HepG2 (cell line): ENCODE measurements at regions not wholly inside any gene's neighbourhood (a gene's known extent, or its start where the extent isn't known, plus 50 kb on each side); places are given as distances from the start of the nearest gene placed in this dataset.

Experiments
- ATAC-seq: fragments of 200-7000 bp; cut with Tn5 transposase; 3 replicates; pipeline ENCODE4 v1.9.1; 2020; ENCODE audit warnings: mild to moderate bottlenecking, moderate library complexity
- BruUV-seq: library from RNA; stranded (reverse); fragments of 400-500 nt; replicated peaks from 2 replicates; lab custom pipeline; 2021; lab: Mats Ljungman, UMichigan
- CTCF ChIA-PET: fragments of 300-600 bp; formaldehyde crosslinking; extraction: SDS; loops from one replicate; lab custom pipeline; 2021; ENCODE audit warnings: low total read pairs, inconsistent platforms, low intra/inter-chr PET ratio; lab: Yijun Ruan, JAX
- POLR2A ChIA-PET: fragments of 350-600 bp; sonication (Branson Sonifier 250); formaldehyde crosslinking; loops from one replicate; lab custom pipeline; 2020; ENCODE audit warnings: antibody characterized with exemption, inconsistent platforms; lab: Yijun Ruan, JAX
- DNase-seq: peaks from one replicate; pipeline ENCODE4 v3.0.0-alpha.2; 2015; ENCODE audit warnings: low spot score
- FAIRE-seq: peaks from 3 replicates; lab custom pipeline; 2011; peaks lifted over from hg19 to GRCh38; lab: Jason Lieb, UNC
- H2AFZ ChIP-seq: one replicate; pipeline ENCODE4 v1.6.1; 2011; ENCODE audit warnings: low read length, inconsistent platforms
- H3K27ac ChIP-seq: fragments of 300-600 bp; 3 replicates; pipeline ENCODE4 v1.8.0; 2011; ENCODE audit warnings: mixed run types, mild to moderate bottlenecking, mixed read lengths, low read length, inconsistent platforms; ENCODE audit not compliant: insufficient read depth; ENCODE audit errors: extremely low read length
- H3K27me3 ChIP-seq, 2 experiments: fragments of 200-600 bp in 1 of 2; 2 replicates in 1 of 2; 3 replicates in 1 of 2; pipeline versions ENCODE4 v1.6.0 to v1.8.0; 2011; ENCODE audit warnings: low read length in 2 of 2, mild to moderate bottlenecking in 2 of 2, moderate library complexity in 2 of 2, inconsistent platforms in 1 of 2; ENCODE audit not compliant: insufficient read depth in 2 of 2, control insufficient read depth in 1 of 2
- H3K36me3 ChIP-seq, 2 experiments: fragments of 200-600 bp in 1 of 2; replicated peaks in 1 of 2; 2 replicates in 1 of 2; 3 replicates in 1 of 2; pipeline versions ENCODE4 v1.5.1 to v1.8.0; 2011; ENCODE audit warnings: low read length in 2 of 2, inconsistent platforms in 1 of 2; ENCODE audit not compliant: insufficient read depth in 2 of 2, control insufficient read depth in 1 of 2
- H3K4me1 ChIP-seq: 2 replicates; pipeline ENCODE4 v1.5.1; 2012; ENCODE audit warnings: low read length, inconsistent platforms; ENCODE audit not compliant: insufficient read depth
- H3K4me2 ChIP-seq: 2 replicates; pipeline ENCODE4 v1.6.0; 2011; ENCODE audit warnings: low read depth, low read length, inconsistent platforms
- H3K4me3 ChIP-seq, 3 experiments: fragments of 200-600 bp in 1 of 3; sonication (generic), shearing (Covaris generic) in 1 of 3; replicated peaks in 1 of 3; 2 replicates each; pipeline ENCODE4 v1.5.1; 2011 to 2016; ENCODE audit warnings: low read length in 3 of 3, inconsistent platforms in 2 of 3, low read depth in 2 of 3, mild to moderate bottlenecking in 2 of 3, control low read depth in 1 of 3, mixed read lengths in 1 of 3; ENCODE audit not compliant: insufficient read depth in 1 of 3
- H3K79me2 ChIP-seq: one replicate; pipeline ENCODE4 v1.6.1; 2011; ENCODE audit warnings: low read length, inconsistent platforms; ENCODE audit not compliant: insufficient read depth
- H3K9ac ChIP-seq: 2 replicates; pipeline ENCODE4 v1.6.0; 2011; ENCODE audit warnings: mild to moderate bottlenecking, low read depth, low read length, inconsistent platforms; ENCODE audit not compliant: insufficient read depth
- H3K9me3 ChIP-seq: 2 replicates; pipeline ENCODE4 v1.5.1; 2012; ENCODE audit warnings: mild to moderate bottlenecking, low read length
- H4K20me1 ChIP-seq: 2 replicates; pipeline ENCODE4 v1.6.0; 2011; ENCODE audit warnings: inconsistent platforms, mild to moderate bottlenecking, low read length, moderate library complexity; ENCODE audit not compliant: insufficient read depth
- CENPT ChIP-seq: sonication (generic); formaldehyde crosslinking; IDR thresholded peaks from 2 replicates; pipeline ENCODE4 v1.8.0; 2022; ENCODE audit warnings: low read depth, mild to moderate bottlenecking, moderate library complexity, missing genetic modification reagents
- CHD4 ChIP-seq: fragments of 200-600 bp; sonication (generic); IDR thresholded peaks from 2 replicates; pipeline ENCODE4 v1.7.0; 2017; ENCODE audit warnings: mild to moderate bottlenecking, low read length, borderline replicate concordance
- KDM5A ChIP-seq: fragments of 200-600 bp; sonication (generic); IDR thresholded peaks from 2 replicates; pipeline ENCODE4 v1.7.0; 2018; ENCODE audit warnings: antibody characterized with exemption, mild to moderate bottlenecking, low read length, borderline replicate concordance
- KLF16 ChIP-seq, 2 experiments: sonication (generic) in 1 of 2; formaldehyde crosslinking in 1 of 2; IDR thresholded peaks; 2 replicates each; pipeline versions ENCODE4 v1.6.1 to v1.8.0; 2016 to 2023; ENCODE audit warnings: missing genetic modification reagents in 2 of 2, missing compliant biosample characterization in 1 of 2
- PCBP1 ChIP-seq: fragments of 200-400 bp; formaldehyde crosslinking; IDR thresholded peaks from 2 replicates; pipeline ENCODE4 v1.6.1; 2017; ENCODE audit warnings: mild to moderate bottlenecking, low read depth, low read length, borderline replicate concordance
- SNAPC2 ChIP-seq: sonication (generic); formaldehyde crosslinking; IDR thresholded peaks from 2 replicates; pipeline ENCODE4 v1.8.1; 2022; ENCODE audit warnings: mild to moderate bottlenecking, missing genetic modification reagents
- THAP11 ChIP-seq: IDR thresholded peaks from 2 replicates; pipeline ENCODE4 v1.6.1; 2016; ENCODE audit warnings: missing biosample characterization, missing genetic modification reagents
- ZBTB20 ChIP-seq: sonication (generic); formaldehyde crosslinking; IDR thresholded peaks from 2 replicates; pipeline ENCODE4 v1.8.1; 2023; ENCODE audit warnings: missing genetic modification reagents, low read depth, mild to moderate bottlenecking, borderline replicate concordance
- ZNF572 ChIP-seq: sonication (generic); formaldehyde crosslinking; IDR thresholded peaks from 2 replicates; pipeline ENCODE4 v1.5.1; 2020; ENCODE audit warnings: mild to moderate bottlenecking, missing genetic modification reagents
- ZNF777 ChIP-seq: sonication (generic); formaldehyde crosslinking; IDR thresholded peaks from 2 replicates; pipeline ENCODE4 v1.4.0; 2020; ENCODE audit warnings: missing genetic modification reagents
- WGBS: methylation state at CpG from one replicate; pipeline ENCODE4 v1.1.6; 2017; ENCODE audit warnings: low lambda C conversion rate; 5-methylcytosine and 5-hydroxymethylcytosine counted together
- in situ Hi-C: cut with HindIII; loops from 2 replicates; pipeline ENCODE4 v1.10.0; 2017; ENCODE audit warnings: low pct_unique_long_range_greater_than_20kb; ENCODE audit not compliant: extremely low pct_ligation_motif_present
- intact Hi-C: fragments of 100-400 bp; cut with micrococcal nuclease; formaldehyde crosslinking; loops from one replicate; pipeline ENCODE4 v1.10.0; 2022; ENCODE audit not compliant: unreplicated experiment
- TF ChIP-seq, protein P1 (sequence below): sonication (generic); formaldehyde crosslinking; IDR thresholded peaks from 2 replicates; pipeline ENCODE4 v1.4.0; 2020; ENCODE audit warnings: missing genetic modification reagents, borderline replicate concordance
- TF ChIP-seq, protein P2 (sequence below), 2 experiments: fragments of 450-650 bp in 1 of 2; sonication (generic) in 1 of 2; formaldehyde crosslinking; IDR thresholded peaks; 2 replicates each; pipeline versions ENCODE4 v1.5.0 to v1.8.0; 2020 to 2022; ENCODE audit warnings: mild to moderate bottlenecking in 1 of 2, missing genetic modification reagents in 1 of 2
- TF ChIP-seq, protein P3 (sequence below): sonication (generic); formaldehyde crosslinking; IDR thresholded peaks from 2 replicates; pipeline ENCODE4 v1.5.0; 2020; ENCODE audit warnings: missing genetic modification reagents, mild to moderate bottlenecking, borderline replicate concordance
- TF ChIP-seq, protein P4 (sequence below): sonication (generic); formaldehyde crosslinking; IDR thresholded peaks from 2 replicates; pipeline ENCODE4 v1.8.0; 2022; ENCODE audit warnings: mild to moderate bottlenecking, missing genetic modification reagents, moderate library complexity

DNA sequence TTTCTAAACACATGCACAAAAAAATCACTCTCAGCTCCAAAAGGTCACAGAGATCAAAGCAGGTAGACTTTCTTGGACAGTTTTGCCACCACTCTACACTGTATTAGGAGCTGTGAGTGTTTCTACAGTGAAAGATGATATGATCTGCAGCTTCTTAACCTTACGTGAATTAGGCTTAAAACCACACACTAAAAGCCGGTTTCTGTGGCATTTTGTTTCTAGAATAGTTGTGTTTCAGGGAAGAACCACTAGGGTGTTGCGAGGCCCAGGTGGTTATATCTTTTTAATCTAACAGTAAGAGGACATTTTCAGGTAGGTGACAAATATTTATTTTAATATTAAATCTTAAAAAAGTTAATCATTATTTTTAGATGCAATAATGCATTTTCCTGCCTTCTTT lies 216.4 kb downstream of the KLF5 start:
- FAIRE-seq = no peak
- ATAC-seq = no peak
- Histone ChIP-seq H3K9me3 (no peaks in the 10 kb centered on the region), H3K27ac (no peak overlapping the region), H3K27me3 (no peaks in the 10 kb centered on the region), H3K36me3 (no peaks in the 10 kb centered on the region), H3K9ac (no peak overlapping the region), H3K79me2 (no peaks in the 10 kb centered on the region), H2AFZ (no peak overlapping the region), H3K4me2 (no peak overlapping the region), H4K20me1 (no peaks in the 10 kb centered on the region), H3K4me3 (no peak overlapping the region), H3K4me1 (no peaks in the 10 kb centered on the region)
- ChIA-PET POLR2A (no interaction called here), CTCF (no interaction called here)
- intact Hi-C loops = no loop called here
- WGBS = 50% methylated on average over 3 of the region's 3 CpGs
- no TSS peak for BruUV-seq
- in situ Hi-C loops = no loop called here
- no peak for DNase-seq
- no peak for TF ChIP-seq ZBTB20
- TF ChIP-seq ZNF777 = no peak
- TF ChIP-seq CENPT (CRISPR knock-in tag) = no peak
- TF ChIP-seq THAP11 (CRISPR knock-in tag) = no peak
- TF ChIP-seq SNAPC2 (CRISPR knock-in tag) = no peak
- TF ChIP-seq, protein P1, sequence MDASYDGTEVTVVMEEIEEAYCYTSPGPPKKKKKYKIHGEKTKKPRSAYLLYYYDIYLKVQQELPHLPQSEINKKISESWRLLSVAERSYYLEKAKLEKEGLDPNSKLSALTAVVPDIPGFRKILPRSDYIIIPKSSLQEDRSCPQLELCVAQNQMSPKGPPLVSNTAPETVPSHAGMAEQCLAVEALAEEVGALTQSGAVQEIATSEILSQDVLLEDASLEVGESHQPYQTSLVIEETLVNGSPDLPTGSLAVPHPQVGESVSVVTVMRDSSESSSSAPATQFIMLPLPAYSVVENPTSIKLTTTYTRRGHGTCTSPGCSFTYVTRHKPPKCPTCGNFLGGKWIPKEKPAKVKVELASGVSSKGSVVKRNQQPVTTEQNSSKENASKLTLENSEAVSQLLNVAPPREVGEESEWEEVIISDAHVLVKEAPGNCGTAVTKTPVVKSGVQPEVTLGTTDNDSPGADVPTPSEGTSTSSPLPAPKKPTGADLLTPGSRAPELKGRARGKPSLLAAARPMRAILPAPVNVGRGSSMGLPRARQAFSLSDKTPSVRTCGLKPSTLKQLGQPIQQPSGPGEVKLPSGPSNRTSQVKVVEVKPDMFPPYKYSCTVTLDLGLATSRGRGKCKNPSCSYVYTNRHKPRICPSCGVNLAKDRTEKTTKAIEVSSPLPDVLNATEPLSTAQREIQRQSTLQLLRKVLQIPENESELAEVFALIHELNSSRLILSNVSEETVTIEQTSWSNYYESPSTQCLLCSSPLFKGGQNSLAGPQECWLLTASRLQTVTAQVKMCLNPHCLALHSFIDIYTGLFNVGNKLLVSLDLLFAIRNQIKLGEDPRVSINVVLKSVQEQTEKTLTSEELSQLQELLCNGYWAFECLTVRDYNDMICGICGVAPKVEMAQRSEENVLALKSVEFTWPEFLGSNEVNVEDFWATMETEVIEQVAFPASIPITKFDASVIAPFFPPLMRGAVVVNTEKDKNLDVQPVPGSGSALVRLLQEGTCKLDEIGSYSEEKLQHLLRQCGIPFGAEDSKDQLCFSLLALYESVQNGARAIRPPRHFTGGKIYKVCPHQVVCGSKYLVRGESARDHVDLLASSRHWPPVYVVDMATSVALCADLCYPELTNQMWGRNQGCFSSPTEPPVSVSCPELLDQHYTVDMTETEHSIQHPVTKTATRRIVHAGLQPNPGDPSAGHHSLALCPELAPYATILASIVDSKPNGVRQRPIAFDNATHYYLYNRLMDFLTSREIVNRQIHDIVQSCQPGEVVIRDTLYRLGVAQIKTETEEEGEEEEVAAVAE (CRISPR knock-in tag) = no peak
- no peak for TF ChIP-seq PCBP1
- no peak for TF ChIP-seq KDM5A
- TF ChIP-seq, protein P2, sequence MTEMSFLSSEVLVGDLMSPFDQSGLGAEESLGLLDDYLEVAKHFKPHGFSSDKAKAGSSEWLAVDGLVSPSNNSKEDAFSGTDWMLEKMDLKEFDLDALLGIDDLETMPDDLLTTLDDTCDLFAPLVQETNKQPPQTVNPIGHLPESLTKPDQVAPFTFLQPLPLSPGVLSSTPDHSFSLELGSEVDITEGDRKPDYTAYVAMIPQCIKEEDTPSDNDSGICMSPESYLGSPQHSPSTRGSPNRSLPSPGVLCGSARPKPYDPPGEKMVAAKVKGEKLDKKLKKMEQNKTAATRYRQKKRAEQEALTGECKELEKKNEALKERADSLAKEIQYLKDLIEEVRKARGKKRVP (CRISPR knock-in tag; IDR thresholded peaks at IDR 0.05) = no peak
- TF ChIP-seq CHD4 = no peak
- TF ChIP-seq, protein P3, sequence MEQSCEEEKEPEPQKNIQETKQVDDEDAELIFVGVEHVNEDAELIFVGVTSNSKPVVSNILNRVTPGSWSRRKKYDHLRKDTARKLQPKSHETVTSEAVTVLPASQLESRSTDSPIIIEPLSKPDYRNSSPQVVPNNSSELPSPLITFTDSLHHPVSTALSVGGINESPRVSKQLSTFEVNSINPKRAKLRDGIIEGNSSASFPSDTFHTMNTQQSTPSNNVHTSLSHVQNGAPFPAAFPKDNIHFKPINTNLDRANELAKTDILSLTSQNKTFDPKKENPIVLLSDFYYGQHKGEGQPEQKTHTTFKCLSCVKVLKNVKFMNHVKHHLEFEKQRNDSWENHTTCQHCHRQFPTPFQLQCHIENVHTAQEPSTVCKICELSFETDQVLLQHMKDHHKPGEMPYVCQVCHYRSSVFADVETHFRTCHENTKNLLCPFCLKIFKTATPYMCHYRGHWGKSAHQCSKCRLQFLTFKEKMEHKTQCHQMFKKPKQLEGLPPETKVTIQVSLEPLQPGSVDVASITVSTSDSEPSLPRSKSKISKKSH = no peak
- TF ChIP-seq ZNF572 (CRISPR knock-in tag) = no peak
- no peak for TF ChIP-seq KLF16 (CRISPR knock-in tag; IDR thresholded peaks at IDR 0.05)
- TF ChIP-seq, protein P4, sequence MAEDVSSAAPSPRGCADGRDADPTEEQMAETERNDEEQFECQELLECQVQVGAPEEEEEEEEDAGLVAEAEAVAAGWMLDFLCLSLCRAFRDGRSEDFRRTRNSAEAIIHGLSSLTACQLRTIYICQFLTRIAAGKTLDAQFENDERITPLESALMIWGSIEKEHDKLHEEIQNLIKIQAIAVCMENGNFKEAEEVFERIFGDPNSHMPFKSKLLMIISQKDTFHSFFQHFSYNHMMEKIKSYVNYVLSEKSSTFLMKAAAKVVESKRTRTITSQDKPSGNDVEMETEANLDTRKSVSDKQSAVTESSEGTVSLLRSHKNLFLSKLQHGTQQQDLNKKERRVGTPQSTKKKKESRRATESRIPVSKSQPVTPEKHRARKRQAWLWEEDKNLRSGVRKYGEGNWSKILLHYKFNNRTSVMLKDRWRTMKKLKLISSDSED (CRISPR knock-in tag) = no peak
